Kidney tubule cell (primary cell): ENCODE measurements at regions not wholly inside any gene's neighbourhood (a gene's known extent, or its start where the extent isn't known, plus 50 kb on each side); places are given as distances from the start of the nearest gene placed in this dataset.

Experiments
- DNase-seq: peaks from one replicate; pipeline ENCODE4 v3.0.0-alpha.2; 2018; ENCODE audit warnings: low spot score

DNA sequence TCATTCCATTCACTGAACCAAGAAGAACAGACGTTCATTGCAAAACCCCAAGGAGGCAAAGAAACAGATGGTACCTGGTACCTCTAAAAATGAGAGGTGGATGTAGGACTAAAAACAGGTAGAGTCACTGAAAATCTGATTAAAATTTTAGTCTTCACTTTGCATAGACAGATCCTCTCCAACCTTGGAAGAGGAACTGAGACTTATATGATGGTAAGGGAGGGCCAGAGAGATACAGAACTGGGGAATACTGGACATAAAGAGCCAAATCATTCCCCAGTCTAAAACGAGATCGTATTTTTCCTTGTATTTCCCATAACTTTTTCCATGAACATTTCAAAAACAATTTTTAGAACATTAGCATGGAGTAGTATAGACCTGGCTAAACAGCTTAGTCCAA lies 59.7 kb upstream of the SPOPL start:
- DNase-seq, result no peak

DNA sequence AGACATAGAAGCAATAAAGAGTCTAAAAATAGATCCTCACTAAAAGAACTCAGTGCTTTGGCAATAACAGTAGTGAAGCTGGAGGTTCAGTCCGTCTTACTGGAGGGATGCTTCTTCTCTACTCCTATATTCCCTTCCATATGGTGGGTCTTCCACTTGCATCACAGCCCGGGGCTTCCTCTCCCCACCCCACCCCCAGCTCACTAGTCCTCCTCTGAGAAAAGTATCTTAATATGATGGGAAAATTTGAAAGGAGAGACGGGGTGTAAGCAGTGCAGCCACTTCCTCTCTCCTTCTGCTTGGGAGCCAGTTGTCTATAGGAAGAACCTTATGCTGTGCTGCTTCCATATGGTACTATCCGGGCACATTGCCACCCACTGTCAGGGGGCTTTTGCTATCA lies 57.2 kb upstream of the SPOPL start:
- DNase-seq, result no peak

DNA sequence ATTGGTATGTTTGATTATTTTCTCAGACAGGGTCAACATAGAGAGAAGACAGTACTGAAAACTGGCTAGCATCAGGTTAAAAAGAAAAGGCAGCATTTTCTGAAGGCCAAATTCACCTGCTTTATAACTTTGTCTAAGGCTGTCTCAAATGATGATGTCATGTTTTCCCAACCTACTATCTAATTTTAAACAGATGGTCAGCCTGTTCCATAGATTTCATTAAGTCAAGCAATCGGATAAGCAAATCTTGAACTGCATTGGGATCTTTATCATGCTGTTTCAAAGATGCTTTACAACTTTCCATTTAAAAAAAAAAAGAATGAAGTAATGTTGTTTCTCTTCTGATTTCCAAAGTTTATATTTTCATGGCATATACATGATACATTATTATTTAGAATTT lies 56.3 kb upstream of the SPOPL start:
- DNase-seq, result no peak

DNA sequence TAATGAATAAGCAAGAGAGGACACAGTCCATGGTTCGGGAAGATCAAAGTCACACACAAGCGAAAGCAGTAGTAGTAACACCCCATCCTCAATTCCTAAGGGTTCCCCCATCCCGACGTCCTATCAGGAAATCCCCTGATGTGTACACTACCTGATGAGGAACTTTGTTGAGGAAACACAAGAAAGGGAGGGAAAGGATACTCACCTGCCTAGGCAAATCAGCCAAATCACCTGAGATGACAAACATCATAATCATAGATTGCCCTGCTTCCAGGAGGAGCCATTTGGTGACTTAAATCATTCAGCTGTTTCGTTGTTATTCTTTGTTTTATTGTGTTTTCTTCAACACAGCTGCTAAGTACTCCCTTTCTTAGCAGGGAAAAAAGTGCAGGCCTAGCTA lies 55.5 kb upstream of the SPOPL start:
- DNase-seq, result peak; percentile 6

DNA sequence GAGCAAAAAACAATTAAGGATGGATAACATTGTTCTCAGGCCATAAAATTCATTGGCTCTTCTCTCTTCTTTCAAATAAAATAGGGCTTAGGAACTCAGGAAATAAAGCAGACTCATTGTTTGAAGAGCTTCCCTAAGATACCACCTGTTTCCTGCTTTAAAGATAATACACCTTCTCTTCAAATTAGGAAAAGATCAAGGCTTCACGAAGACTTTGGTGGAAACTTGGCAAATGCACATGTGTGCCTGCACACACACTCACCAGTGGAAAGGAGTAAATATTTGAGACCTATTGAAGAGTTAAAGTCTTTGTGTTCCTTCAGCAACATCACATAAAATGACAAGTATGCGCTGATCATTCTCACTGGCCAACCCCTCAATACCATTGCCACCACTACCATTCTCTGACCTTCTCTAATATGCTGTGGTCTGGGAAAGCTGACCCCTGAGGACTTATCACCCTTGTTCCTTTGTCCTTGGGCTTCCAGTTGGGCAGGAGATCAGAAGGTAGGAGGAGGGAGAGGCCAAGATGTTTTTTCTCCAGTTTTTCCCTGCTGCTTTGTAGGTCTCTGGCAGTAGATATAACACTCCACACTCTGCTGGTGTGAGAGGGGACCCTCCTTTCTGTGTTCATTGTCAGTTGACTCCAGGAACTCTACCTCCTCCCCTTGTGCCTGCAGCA lies 53.5 kb upstream of the SPOPL start:
- DNase-seq, result no peak
